ENCODE measurements at regions not wholly inside any gene's neighbourhood (a gene's known extent, or its start where the extent isn't known, plus 50 kb on each side); places are given as distances from the start of the nearest gene placed in this dataset.

DNA sequence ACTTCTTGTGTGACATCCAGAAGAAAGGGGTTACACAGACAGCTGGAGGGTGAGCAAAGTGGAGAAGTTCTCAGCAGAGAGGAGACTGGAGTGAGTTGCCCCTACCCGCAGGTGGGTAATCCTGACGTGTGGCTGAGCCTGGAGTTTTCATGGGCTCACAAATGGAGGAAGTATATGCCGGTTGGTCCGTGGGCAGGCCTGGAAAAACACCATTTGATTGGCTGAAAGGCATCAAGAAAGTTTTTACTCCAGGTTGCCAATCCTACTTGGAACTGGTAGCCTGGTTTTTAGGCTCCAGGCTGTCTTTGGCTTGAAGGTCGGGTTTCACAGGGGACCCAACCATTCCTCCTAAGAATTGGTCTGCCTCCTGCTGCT, 1177.4 kb upstream of the LRRTM1 start:
- no peak overlapping the region for H3K4me3 ChIP-seq (ENCODE audit: insufficient read depth, low read length, poor library complexity, severe bottlenecking)
- no peak overlapping the region for H3K4me2 ChIP-seq (ENCODE audit: low read depth, low read length, poor library complexity, severe bottlenecking)
- H3K9me2 ChIP-seq (replicated peaks; ENCODE audit: insufficient read depth, low read length): no peaks in the 10 kb centered on the region
- H3K79me2 ChIP-seq (ENCODE audit: insufficient read depth, low read length): no peaks in the 10 kb centered on the region
- no peak overlapping the region for H3K27ac ChIP-seq (ENCODE audit: low read depth, low read length)
- no peak for TF ChIP-seq EZH2phosphoT487 (conservative IDR thresholded peaks at IDR 0.05; ENCODE audit: low read length)
- no peak for TF ChIP-seq CTCF (IDR thresholded peaks at IDR 0.05; ENCODE audit: insufficient read depth, low read length, poor library complexity, severe bottlenecking)
- no peaks in the 10 kb centered on the region for H3K27me3 ChIP-seq (ENCODE audit: low read length)
- no peak overlapping the region for H3K9ac ChIP-seq (ENCODE audit: low read length)
- no peaks in the 10 kb centered on the region for H3K9me3 ChIP-seq (ENCODE audit: insufficient read depth, low read length)
- H2AFZ ChIP-seq (ENCODE audit: low read depth, low read length, severe bottlenecking): no peak overlapping the region
- H3F3A ChIP-seq (ENCODE audit: insufficient read depth): no peaks in the 10 kb centered on the region
- no peaks in the 10 kb centered on the region for H4K20me1 ChIP-seq (ENCODE audit: low read depth, low read length)
- H3K36me3 ChIP-seq (ENCODE audit: low read length): no peaks in the 10 kb centered on the region

DNA sequence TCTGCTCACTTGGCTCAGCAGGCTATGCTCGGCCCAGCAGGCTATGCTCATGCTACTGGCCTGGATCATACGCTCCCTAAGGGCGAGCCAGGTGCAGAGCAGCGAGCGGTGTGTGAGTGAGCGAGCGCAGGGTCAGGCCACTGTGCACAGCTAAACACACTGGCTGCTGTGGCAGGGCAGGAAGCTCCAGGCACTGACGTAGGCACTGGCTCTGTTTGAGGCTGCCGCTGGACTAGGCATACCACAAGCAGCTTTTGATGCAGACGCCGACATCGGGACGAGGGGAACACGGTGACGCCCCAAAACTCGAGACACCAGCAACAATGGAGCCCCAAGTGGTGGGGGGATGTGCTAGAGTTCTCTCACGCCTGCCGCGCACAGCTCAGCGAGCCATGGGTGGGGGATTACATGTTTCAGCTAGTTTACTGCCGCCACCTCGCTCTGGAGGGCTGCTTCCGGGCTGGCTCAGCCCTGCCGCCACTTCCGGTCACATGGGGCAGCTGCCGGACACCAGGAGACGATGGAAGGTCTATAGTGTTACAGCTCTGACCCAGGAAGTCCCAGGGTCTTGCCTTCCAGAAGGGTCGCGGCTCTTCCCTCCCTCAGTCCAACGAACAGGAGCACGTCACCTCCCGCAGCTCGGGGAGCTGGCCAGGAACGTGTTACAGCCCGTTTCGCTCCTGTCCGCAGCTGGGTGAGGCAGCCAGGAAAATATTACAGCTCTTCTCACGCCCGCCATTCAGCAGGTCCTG, 1176.9 kb upstream of the LRRTM1 start:
- Histone ChIP-seq H3K4me3 (ENCODE audit: insufficient read depth, low read length, poor library complexity, severe bottlenecking) (no peak overlapping the region), H4K20me1 (ENCODE audit: low read depth, low read length) (no peaks in the 10 kb centered on the region), H3K27ac (ENCODE audit: low read depth, low read length) (no peak overlapping the region), H3K4me2 (ENCODE audit: low read depth, low read length, poor library complexity, severe bottlenecking) (no peak overlapping the region), H3K36me3 (ENCODE audit: low read length) (no peaks in the 10 kb centered on the region), H2AFZ (ENCODE audit: low read depth, low read length, severe bottlenecking) (no peak overlapping the region), H3K9ac (ENCODE audit: low read length) (no peak overlapping the region), H3K79me2 (ENCODE audit: insufficient read depth, low read length) (no peaks in the 10 kb centered on the region), H3K9me3 (ENCODE audit: insufficient read depth, low read length) (no peaks in the 10 kb centered on the region), H3K27me3 (ENCODE audit: low read length) (no peaks in the 10 kb centered on the region), H3K9me2 (replicated peaks; ENCODE audit: insufficient read depth, low read length) (no peaks in the 10 kb centered on the region), H3F3A (ENCODE audit: insufficient read depth) (no peaks in the 10 kb centered on the region)
- TF ChIP-seq CTCF (IDR thresholded peaks at IDR 0.05; ENCODE audit: insufficient read depth, low read length, poor library complexity, severe bottlenecking) (no peak), EZH2phosphoT487 (conservative IDR thresholded peaks at IDR 0.05; ENCODE audit: low read length) (no peak)

DNA sequence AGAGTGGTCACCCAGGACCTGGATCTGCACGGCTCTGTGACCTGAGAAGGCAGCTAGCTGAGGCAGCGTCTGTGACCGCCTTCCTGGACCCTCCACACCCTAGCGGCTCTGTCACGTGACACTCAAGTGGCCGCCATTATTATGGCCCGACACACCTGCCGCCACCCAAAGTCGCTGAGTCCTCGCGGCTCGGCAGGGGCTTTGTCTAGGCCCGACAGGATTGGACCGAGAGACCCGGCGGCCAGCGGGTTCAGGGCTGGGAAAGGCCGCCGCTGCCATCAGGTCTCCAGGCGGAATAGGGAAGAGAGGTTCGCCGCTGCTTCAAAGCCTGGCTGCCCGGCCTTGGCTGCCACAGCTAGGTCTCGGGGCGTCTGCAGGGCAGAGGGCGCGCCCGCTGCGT, 1162.5 kb upstream of the LRRTM1 start:
- Histone ChIP-seq H3K9me2 (replicated peaks; ENCODE audit: insufficient read depth, low read length) (no peaks in the 10 kb centered on the region), H3K27me3 (ENCODE audit: low read length) (no peaks in the 10 kb centered on the region), H2AFZ (ENCODE audit: low read depth, low read length, severe bottlenecking) (no peak overlapping the region), H3K9me3 (ENCODE audit: insufficient read depth, low read length) (no peaks in the 10 kb centered on the region), H3K4me3 (ENCODE audit: insufficient read depth, low read length, poor library complexity, severe bottlenecking) (no peak overlapping the region), H3K36me3 (ENCODE audit: low read length) (no peaks in the 10 kb centered on the region), H4K20me1 (ENCODE audit: low read depth, low read length) (no peaks in the 10 kb centered on the region), H3K27ac (ENCODE audit: low read depth, low read length) (no peak overlapping the region), H3K4me2 (ENCODE audit: low read depth, low read length, poor library complexity, severe bottlenecking) (no peak overlapping the region), H3F3A (ENCODE audit: insufficient read depth) (no peaks in the 10 kb centered on the region), H3K79me2 (ENCODE audit: insufficient read depth, low read length) (no peaks in the 10 kb centered on the region), H3K9ac (ENCODE audit: low read length) (no peak overlapping the region)
- no peak for TF ChIP-seq EZH2phosphoT487 (conservative IDR thresholded peaks at IDR 0.05; ENCODE audit: low read length)
- no peak for TF ChIP-seq CTCF (IDR thresholded peaks at IDR 0.05; ENCODE audit: insufficient read depth, low read length, poor library complexity, severe bottlenecking)

Measured in SU-DHL-6 (cell line).